Ascending aorta (tissue), 2 donors: ENCODE measurements at regions not wholly inside any gene's neighbourhood (a gene's known extent, or its start where the extent isn't known, plus 50 kb on each side); places are given as distances from the start of the nearest gene placed in this dataset.
"Not testable (repeated sequence)": the region's sequence is repeated elsewhere in the genome, so short reads cannot be mapped to it uniquely, and the experiment has no call there.

Source experiments
- DNase-seq, 2 donors: peaks; one replicate each; pipeline ENCODE4 v3.0.0-alpha.2; 2019; ENCODE audit warnings: low spot score in 2 of 2
- H3K27ac ChIP-seq, 2 donors: fragments of 200-600 bp; sonication (generic); one replicate each; pipeline ENCODE4 v1.5.1; 2016 to 2017; ENCODE audit warnings: mild to moderate bottlenecking in 1 of 2
- H3K27me3 ChIP-seq: fragments of 200-600 bp; sonication (generic); one replicate; pipeline ENCODE4 v1.5.1; 2017
- H3K36me3 ChIP-seq, 2 donors: fragments of 200-600 bp; sonication (generic); one replicate each; pipeline ENCODE4 v1.5.1; 2016
- H3K4me1 ChIP-seq, 2 donors: fragments of 200-600 bp; sonication (generic); one replicate each; pipeline ENCODE4 v1.5.1; 2016 to 2017; ENCODE audit warnings: mild to moderate bottlenecking in 1 of 2
- H3K4me3 ChIP-seq, 2 donors: fragments of 200-600 bp; sonication (generic); one replicate each; pipeline ENCODE4 v1.5.1; 2016 to 2017; ENCODE audit warnings: mild to moderate bottlenecking in 1 of 2
- H3K9me3 ChIP-seq, 2 donors: fragments of 200-600 bp; sonication (generic); one replicate each; pipeline ENCODE4 v1.5.1; 2016
- intact Hi-C: fragments of 100-400 bp; cut with DNase I; formaldehyde crosslinking; loops from one replicate; pipeline ENCODE4 v1.15.1; 2023
- TF ChIP-seq, protein P1 (sequence below), 3 experiments: fragments of 200-600 bp in 2 of 3; fragments of 450-650 bp in 1 of 3; sonication (generic) in 2 of 3; IDR thresholded peaks; one replicate each; pipeline ENCODE4 v1.5.1; 2016 to 2019; ENCODE audit warnings: antibody characterized with exemption in 3 of 3, mild to moderate bottlenecking in 1 of 3, moderate library complexity in 1 of 3

DNA sequence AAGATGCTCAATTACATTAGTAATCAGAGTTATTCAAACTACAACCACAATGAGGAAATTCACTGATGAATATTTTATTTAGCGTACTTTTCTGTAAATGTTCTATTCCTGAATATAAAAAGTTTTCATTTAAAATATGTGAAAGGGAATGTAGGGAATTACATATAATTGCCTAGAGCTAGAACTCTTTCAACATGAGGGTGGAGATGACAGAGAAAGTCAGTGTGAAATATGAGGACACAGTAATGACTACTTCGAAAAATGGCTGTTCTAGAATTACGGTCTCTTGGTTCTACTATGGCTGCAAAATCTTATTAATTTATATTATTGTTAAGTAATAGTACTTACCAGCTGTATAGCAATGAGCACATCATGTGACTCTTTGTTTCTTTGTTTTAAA lies 1647.4 kb upstream of the PIK3C3 start:
- Histone ChIP-seq H3K4me1 (no peaks in the 10 kb centered on the region), H3K9me3 (no peaks in the 10 kb centered on the region), H3K36me3 (no peaks in the 10 kb centered on the region), H3K4me3 (no peak overlapping the region), H3K27me3 (no peaks in the 10 kb centered on the region), H3K27ac (no peak overlapping the region)
- intact Hi-C loops: no loop called here
- TF ChIP-seq, protein P1, sequence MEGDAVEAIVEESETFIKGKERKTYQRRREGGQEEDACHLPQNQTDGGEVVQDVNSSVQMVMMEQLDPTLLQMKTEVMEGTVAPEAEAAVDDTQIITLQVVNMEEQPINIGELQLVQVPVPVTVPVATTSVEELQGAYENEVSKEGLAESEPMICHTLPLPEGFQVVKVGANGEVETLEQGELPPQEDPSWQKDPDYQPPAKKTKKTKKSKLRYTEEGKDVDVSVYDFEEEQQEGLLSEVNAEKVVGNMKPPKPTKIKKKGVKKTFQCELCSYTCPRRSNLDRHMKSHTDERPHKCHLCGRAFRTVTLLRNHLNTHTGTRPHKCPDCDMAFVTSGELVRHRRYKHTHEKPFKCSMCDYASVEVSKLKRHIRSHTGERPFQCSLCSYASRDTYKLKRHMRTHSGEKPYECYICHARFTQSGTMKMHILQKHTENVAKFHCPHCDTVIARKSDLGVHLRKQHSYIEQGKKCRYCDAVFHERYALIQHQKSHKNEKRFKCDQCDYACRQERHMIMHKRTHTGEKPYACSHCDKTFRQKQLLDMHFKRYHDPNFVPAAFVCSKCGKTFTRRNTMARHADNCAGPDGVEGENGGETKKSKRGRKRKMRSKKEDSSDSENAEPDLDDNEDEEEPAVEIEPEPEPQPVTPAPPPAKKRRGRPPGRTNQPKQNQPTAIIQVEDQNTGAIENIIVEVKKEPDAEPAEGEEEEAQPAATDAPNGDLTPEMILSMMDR (IDR thresholded peaks at IDR 0.05): no peak
- no peak for DNase-seq

DNA sequence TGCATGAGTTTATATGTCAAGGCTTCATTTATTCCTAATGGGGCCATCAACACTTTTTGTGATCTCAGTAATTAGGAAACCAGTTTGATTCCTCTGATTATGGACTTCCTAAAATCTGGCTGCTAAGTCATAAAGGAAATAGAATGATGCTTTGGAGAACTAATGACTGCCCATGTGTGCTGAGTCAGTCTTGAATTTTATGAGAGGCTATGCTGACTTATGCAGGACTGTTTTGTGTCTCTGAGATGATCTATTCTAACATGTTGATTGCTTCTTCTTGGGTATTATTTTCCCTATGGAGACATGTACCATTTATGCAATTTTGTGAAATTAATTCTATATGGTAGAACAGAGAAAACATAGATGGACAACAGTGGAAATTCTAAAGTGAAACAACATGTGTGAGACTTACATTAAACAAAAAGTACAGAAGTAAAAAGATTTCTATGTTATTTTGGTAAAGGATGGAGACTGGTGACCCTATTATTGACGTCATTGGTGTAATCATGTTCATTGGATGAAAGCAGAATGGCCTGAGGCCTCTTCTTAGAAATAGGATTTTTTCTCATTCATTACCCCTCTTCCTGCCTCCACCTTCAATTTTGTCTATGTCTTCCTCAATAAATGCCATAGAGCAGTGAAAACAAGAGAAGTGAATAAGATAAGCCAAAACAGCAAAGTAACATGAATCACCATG lies 1658.2 kb upstream of the PIK3C3 start:
- no peak for DNase-seq
- H3K36me3 ChIP-seq: no peaks in the 10 kb centered on the region
- intact Hi-C loops: no loop called here
- no peak overlapping the region for H3K27ac ChIP-seq
- H3K9me3 ChIP-seq: no peaks in the 10 kb centered on the region
- TF ChIP-seq, protein P1 (IDR thresholded peaks at IDR 0.05): no peak
- no peak overlapping the region for H3K4me3 ChIP-seq
- H3K27me3 ChIP-seq: no peaks in the 10 kb centered on the region
- H3K4me1 ChIP-seq: no peaks in the 10 kb centered on the region

DNA sequence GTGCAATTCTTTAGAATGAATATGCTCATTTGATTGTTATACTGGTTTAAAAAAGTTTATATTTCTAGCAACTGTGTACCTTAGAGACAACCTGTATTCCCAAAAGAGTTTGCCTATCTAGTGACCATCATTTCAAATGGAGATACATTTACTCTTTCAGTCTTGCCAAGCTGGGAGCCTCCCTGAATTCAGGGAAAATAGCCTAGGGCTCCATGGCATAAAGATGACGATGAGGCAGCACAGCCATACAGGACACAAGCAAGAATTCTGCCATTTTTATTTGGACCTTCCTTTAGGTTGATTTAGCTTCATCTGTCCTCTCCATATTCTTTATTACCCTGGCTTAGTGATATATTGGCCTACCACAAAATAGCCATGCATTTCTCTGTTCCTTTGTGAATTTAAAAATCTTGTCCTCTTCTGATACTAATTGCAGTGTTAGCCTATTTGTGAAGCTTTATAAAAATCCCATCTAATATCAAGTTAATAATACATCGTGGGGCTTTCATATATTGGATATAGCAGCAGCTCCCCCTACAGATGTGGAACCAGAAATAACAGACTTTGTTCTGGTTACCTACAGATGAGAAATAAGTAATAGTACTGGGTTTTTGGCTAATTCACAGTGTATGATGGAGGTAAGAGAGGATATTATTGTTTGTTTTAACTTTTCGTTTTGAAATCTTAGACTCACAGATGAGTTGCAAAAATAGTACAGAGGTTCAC lies 1661.9 kb upstream of the PIK3C3 start:
- H3K4me1 ChIP-seq: no peaks in the 10 kb centered on the region
- no peak overlapping the region for H3K4me3 ChIP-seq
- TF ChIP-seq, protein P1 (IDR thresholded peaks at IDR 0.05): no peak
- intact Hi-C loops: no loop called here
- H3K27me3 ChIP-seq: no peaks in the 10 kb centered on the region
- H3K27ac ChIP-seq: no peak overlapping the region
- no peak for DNase-seq
- H3K36me3 ChIP-seq: no peaks in the 10 kb centered on the region
- H3K9me3 ChIP-seq: no peaks in the 10 kb centered on the region

DNA sequence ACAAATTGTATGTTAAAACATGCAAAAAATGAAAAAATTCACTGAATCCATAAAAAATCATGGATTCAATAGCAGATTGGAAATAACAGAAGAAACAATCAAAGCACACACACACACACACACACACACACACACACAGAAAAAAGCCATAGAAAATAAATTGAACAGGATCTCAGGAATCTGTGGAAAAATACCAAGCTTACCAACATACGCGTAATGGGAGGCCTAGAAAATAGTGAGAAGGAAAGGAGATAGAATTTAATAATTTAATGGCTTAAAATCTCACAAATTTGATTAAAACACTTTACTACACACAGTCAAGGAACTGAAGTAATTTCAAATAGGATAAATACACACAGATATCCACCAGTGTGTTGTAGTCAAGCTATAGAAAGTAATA lies 1671.5 kb upstream of the PIK3C3 start:
- TF ChIP-seq, protein P1 (IDR thresholded peaks at IDR 0.05): no peak
- H3K27me3 ChIP-seq: no peaks in the 10 kb centered on the region
- no peaks in the 10 kb centered on the region for H3K9me3 ChIP-seq
- no peak overlapping the region for H3K4me3 ChIP-seq
- H3K36me3 ChIP-seq: no peaks in the 10 kb centered on the region
- no peaks in the 10 kb centered on the region for H3K4me1 ChIP-seq
- intact Hi-C loops: no loop called here
- DNase-seq: no peak
- H3K27ac ChIP-seq: no peak overlapping the region

DNA sequence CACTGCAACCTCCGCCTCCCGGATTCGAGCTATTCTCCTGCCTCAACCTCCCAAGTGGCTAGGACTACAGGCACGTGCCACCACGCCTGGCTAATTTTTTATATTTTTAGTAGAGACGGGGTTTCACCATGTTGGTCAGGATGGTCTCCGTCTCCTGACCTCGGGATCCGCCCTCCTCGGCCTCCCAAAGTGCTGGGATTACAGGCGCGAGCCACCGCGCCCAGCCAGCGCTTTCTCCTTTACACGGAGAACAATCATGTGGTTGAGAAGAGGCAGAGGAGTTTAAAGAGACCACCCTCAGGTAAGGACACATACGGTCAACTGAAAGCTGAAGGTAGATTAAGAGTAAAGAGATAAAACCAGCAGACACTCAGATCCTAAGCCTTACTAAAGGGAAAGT lies 1673.7 kb upstream of the PIK3C3 start:
- intact Hi-C loops, H3K36me3 ChIP-seq, H3K27ac ChIP-seq, DNase-seq, H3K4me1 ChIP-seq, H3K27me3 ChIP-seq, H3K4me3 ChIP-seq, H3K9me3 ChIP-seq: not testable (repeated sequence)

DNA sequence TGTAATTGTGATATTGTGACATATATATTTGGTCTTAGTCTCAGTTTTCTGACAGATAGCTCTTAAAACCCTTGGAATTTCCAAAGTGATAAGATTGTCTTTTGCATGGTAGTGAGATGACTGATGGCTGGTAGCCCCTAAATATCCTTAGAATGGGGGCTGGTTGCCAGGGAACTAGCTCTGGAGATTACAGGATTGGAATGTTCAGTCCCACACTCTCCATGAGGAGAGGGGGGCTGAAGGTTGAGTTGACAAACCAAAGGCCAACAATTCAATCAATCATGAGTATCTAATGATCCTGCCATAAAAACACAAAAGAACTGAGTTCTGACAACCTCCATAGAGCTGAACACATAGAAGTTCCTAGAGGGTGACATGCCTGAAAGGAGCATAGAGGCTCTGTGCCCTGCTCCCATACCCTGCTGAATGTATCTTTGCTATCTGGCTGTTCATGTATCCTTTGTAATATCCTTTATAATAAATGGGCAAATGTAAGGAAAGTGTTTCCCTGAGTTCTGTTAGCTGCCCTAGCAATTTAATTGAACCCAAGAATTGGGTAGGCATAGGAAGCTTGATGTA lies 1680.3 kb upstream of the PIK3C3 start:
- TF ChIP-seq, protein P1 (IDR thresholded peaks at IDR 0.05): no peak
- H3K4me1 ChIP-seq: no peaks in the 10 kb centered on the region
- no peak for DNase-seq
- no peaks in the 10 kb centered on the region for H3K9me3 ChIP-seq
- no peaks in the 10 kb centered on the region for H3K27me3 ChIP-seq
- intact Hi-C loops: no loop called here
- H3K4me3 ChIP-seq: no peak overlapping the region
- H3K27ac ChIP-seq: no peak overlapping the region
- no peaks in the 10 kb centered on the region for H3K36me3 ChIP-seq
